Stomach smooth muscle (tissue), 2 donors: ENCODE measurements at regions not wholly inside any gene's neighbourhood (a gene's known extent, or its start where the extent isn't known, plus 50 kb on each side); places are given as distances from the start of the nearest gene placed in this dataset.

Experiments used
- H3K27ac ChIP-seq: one replicate; pipeline ENCODE4 v1.7.0; 2013; ENCODE audit warnings: mild to moderate bottlenecking, low read length, inconsistent platforms
- H3K27me3 ChIP-seq, 2 donors: one replicate each; pipeline ENCODE4 v1.7.0; 2013; ENCODE audit warnings: low read length in 2 of 2; ENCODE audit not compliant: insufficient read depth in 2 of 2, control insufficient read depth in 1 of 2
- H3K36me3 ChIP-seq, 2 donors: one replicate each; pipeline ENCODE4 v1.7.0; 2013; ENCODE audit warnings: low read length in 2 of 2; ENCODE audit not compliant: control insufficient read depth in 2 of 2, insufficient read depth in 2 of 2
- H3K4me1 ChIP-seq: one replicate; pipeline ENCODE4 v1.7.0; 2013; ENCODE audit warnings: low read length; ENCODE audit not compliant: control insufficient read depth, insufficient read depth
- H3K4me3 ChIP-seq, 2 donors: one replicate each; pipeline ENCODE4 v1.7.0; 2013; ENCODE audit warnings: low read length in 2 of 2
- H3K9ac ChIP-seq, 2 donors: one replicate each; pipeline ENCODE4 v1.7.0; 2013; ENCODE audit warnings: low read length in 2 of 2, mild to moderate bottlenecking in 1 of 2
- H3K9me3 ChIP-seq, 2 donors: one replicate each; pipeline ENCODE4 v1.7.0; 2013; ENCODE audit warnings: low read length in 2 of 2; ENCODE audit not compliant: control insufficient read depth in 2 of 2
- donor health status: healthy.
- donor health status: Pancreatic carcinoma.

DNA sequence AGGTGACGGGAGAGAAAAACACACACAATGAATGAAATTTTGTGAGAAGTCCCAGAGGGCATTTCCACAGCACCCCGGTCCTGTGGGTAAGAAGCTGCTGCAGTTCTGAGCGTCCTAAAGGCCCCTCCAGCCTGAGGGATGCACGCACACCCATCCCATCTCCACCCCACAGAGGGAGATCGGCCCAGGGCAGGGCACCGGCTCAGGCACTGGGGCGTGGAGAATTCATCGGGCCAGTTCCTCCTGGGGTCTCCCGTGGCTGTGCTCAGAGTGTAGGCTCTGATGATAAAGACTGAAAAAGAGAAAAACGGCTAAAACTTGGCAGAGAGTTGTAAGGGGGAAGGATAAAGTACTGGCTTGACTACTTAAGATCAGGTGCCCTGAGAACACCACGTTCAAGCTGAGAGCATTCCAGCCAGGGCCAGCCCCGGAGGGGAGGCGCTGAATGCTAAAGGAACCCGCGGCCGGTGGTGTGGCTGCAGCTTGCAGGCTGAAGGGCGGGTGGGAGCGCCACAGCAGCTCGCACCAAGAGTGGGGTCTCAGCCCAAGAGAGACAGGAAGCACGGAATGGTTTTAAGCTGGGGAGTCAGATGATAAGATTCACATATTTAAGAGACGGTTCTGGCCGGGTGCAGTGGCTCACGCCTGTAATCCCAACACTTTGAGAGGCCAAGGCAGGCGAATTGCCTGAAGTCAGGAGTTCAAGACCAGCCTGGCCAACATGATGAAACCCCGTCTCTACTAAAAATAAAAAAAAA is 121.9 kb upstream of the SPACA7 start:
- no peak overlapping the region for H3K27ac ChIP-seq
- no peak overlapping the region for H3K4me3 ChIP-seq
- H3K9ac ChIP-seq: no peak overlapping the region
- H3K9me3 ChIP-seq: peaks cover 0 to 3% of the 10 kb centered on the region in 2 donors
- peaks cover 2 to 12% of the 10 kb centered on the region in 2 donors for H3K27me3 ChIP-seq
- H3K36me3 ChIP-seq: no peaks in the 10 kb centered on the region
- H3K4me1 ChIP-seq: no peaks in the 10 kb centered on the region

DNA sequence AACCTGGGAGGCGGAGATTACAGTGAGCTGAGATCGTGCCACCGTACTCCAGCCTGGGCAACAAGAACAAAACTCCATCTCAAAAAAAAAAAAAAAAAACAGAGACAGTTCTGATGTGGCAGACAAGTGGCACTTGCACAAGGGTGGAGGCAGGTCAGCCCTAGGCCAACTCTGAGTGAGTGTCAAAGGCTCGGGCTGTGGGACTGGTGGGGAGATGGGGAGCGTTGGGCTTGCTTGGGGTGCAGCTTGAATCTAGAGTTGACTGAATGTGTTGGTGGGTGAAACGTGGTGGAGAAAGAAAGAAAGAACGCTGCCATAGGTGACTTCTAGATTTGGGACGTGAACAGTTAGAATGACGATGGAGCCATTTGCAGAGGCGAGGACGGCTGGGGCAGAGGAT is 121.3 kb upstream of the SPACA7 start:
- H3K36me3 ChIP-seq: no peaks in the 10 kb centered on the region

DNA sequence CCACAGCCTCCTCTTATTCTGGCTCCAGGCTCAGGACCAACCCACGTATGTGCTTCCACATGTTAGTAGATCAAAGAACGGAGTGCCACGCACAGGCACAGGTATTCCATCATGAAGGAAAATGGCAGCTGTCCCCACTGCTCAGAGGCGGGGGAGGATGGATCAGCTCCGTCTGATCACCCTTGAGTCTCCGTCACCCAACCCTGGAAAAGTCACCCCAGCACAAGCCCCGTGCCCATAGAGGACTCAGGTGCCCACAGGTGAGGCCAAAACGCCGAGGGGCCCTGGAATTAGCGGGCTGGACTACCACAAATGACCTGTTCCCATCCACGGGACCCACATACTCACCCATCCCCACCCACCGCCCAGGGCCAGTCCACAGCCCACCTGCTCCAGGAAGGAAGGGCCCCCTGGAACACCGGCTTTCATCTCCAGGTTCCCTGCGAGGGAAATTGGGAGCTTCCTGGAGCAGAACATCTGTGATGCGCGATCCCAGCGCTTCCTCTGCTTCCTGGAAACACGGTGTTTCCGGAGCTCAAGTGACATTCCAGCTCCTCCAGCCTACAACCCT is 120.5 kb upstream of the SPACA7 start:
- H3K27ac ChIP-seq: no peak overlapping the region
- H3K4me1 ChIP-seq: no peaks in the 10 kb centered on the region
- H3K4me3 ChIP-seq: no peak overlapping the region
- H3K27me3 ChIP-seq: peaks cover 2 to 3% of the 10 kb centered on the region in 2 donors
- H3K36me3 ChIP-seq: no peaks in the 10 kb centered on the region
- H3K9me3 ChIP-seq: peaks cover 0 to 3% of the 10 kb centered on the region in 2 donors
- H3K9ac ChIP-seq: no peak overlapping the region

More for the DNA sequence above, 121.3 kb upstream of the SPACA7 start:
- Histone ChIP-seq H3K9ac (no peak overlapping the region), H3K4me3 (no peak overlapping the region), H3K27me3 (peaks cover 2 to 8% of the 10 kb centered on the region in 2 donors), H3K9me3 (peaks cover 0 to 3% of the 10 kb centered on the region in 2 donors), H3K27ac (no peak overlapping the region), H3K4me1 (no peaks in the 10 kb centered on the region)

DNA sequence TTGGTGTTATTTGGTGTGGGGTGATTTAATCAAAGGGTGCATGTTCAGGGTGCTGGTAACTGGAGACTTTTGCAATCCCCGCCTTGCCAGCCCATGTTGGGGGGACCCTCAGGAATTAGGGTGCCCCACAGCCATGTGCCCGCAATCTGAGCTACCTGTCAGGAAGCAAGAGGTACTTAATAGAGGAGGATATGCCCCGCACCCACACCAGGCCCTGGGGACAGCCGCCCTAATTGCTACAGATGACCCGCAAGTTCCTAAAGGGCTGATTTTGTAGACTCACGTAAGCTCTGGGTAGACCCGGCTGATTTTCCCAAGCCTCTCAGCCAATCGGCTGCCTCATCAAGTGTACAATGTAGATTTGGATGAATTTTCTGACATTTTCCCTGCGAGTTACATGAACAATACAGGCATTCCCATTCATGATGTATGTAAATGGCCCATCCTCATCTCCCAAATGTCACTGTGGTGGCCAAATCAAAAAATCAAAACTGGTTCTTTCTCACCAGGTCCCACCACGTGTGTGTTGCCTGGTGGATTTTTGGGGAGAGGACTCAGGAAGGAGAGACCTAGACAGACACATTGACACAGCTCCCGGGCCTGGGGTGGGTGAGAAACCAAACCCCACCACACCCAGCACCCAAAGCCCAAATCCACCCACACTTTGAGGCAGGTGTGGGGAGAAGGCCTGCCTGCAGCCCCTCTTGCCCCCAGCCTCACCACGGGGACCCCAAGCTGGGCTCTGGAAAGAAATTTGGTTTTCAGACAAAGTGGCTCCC is 119.2 kb upstream of the SPACA7 start:
- H3K9me3 ChIP-seq: peaks cover 0 to 3% of the 10 kb centered on the region in 2 donors
- no peaks in the 10 kb centered on the region for H3K36me3 ChIP-seq
- no peak overlapping the region for H3K27ac ChIP-seq
- H3K4me1 ChIP-seq: no peaks in the 10 kb centered on the region
- no peak overlapping the region for H3K9ac ChIP-seq
- H3K4me3 ChIP-seq: no peak overlapping the region
- no peaks in the 10 kb centered on the region for H3K27me3 ChIP-seq

DNA sequence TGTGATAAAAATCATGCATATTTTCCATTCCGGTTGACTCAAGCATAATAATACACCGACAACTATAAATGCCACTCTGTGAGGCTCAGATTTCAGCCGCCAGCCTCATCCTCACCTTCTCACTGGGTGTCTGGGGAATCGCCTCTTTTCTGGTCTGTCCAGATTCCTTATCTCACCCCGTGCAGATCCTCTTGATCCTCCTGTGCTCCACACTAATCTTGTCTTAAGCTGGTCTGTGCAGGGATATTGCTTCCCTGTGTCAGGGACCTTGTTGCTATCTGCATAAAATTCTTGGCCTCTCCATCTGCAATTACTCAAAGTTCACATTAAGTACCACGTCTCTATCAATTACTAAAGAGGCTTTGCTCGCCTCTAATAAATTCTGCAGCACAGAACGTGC is 116.6 kb upstream of the SPACA7 start:
- Histone ChIP-seq H3K9me3 (peaks cover 0 to 3% of the 10 kb centered on the region in 2 donors), H3K4me1 (no peaks in the 10 kb centered on the region), H3K27ac (no peak overlapping the region), H3K9ac (no peak overlapping the region), H3K4me3 (no peak overlapping the region), H3K36me3 (no peaks in the 10 kb centered on the region), H3K27me3 (no peaks in the 10 kb centered on the region)

DNA sequence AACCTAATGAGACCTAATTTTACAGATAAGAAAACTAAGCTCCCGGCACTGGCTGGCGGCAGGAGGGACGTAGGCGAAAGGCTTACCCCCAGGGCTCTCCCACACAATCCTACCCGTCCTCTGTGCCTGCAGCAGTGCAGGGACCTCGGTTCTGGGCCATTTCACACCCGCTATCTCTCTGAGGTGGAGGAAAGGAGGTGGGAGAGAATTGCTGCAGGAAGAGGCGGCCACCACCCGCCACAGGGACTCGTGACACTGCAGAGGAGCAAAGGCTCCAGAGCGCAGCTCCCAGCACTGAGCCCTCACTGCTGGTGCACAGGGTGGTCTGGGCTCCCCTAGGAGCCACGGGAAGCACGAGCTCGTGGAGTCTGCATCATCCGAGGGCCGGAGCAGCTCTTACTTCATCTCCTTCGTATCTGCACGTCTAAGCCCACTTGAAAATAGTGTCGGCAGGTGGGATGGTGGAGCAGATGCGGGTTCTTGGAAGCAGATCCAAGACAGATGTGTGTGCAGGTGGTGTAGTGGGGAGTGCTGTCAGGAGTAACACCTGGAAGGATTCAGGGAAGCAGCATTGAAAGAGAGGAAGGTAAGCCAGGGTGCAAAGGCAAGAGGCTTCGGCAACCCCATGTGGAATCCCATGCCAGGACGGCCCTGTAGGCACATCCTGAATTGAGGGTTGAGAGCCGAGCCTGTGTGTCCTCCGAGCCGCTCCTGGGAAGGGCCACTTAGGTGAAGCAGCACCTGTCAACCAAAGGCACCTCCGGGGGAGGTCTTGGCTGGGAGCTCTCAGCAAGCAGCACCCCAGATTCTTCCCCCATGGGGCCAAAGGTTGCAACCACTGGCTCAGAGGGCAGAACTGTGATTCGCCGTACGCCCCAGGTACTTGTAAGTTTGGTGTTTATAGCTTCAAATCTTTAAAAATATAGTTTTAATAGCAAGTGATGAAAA is 115.8 kb upstream of the SPACA7 start:
- H3K27me3 ChIP-seq: no peaks in the 10 kb centered on the region
- no peak overlapping the region for H3K4me3 ChIP-seq
- H3K9me3 ChIP-seq: peaks cover 0 to 3% of the 10 kb centered on the region in 2 donors
- H3K36me3 ChIP-seq: no peaks in the 10 kb centered on the region
- H3K27ac ChIP-seq: no peak overlapping the region
- H3K9ac ChIP-seq: no peak overlapping the region
- H3K4me1 ChIP-seq: no peaks in the 10 kb centered on the region

DNA sequence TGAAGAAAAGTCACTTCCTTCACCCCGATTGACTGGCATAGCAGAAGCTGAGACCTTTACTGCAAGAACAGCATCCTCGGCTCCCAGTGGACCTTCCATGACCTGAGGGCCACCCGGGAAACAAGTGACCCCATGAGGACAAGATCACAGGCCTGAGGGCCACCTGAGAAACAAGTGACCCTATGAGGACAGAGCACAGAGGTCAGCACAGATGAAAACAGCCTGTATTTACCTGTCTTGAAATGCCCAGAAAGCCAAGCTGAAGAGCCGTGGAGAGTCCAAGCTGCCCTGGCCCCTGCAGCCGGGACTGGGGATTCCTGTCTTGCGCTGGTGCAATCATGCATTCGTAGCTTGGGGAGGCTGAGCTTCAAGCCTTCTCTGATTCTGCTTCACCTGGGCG is 114.2 kb upstream of the SPACA7 start:
- no peaks in the 10 kb centered on the region for H3K9me3 ChIP-seq
- no peak overlapping the region for H3K9ac ChIP-seq
- no peaks in the 10 kb centered on the region for H3K36me3 ChIP-seq
- H3K4me3 ChIP-seq: no peak overlapping the region
- H3K27me3 ChIP-seq: no peaks in the 10 kb centered on the region
- H3K4me1 ChIP-seq: no peaks in the 10 kb centered on the region
- no peak overlapping the region for H3K27ac ChIP-seq

DNA sequence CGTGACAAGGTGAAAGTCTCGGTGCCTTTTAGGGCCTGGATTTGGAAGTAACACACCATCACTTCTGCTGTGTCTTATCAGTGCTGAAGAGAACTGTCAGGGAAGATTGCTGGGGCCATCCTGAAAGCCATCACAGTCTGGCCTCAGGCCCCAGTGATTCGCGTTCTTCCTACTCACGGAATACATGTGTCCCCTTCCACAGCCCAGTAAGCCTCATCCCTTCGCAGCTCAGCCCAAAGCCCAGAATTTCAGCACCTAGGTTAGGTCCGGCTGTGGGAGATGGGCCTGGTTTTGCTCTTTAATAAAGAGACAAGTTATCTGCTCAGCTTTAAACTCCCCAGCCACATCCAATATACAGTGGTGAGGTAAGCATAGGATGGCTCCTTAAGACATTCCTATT is 113.0 kb upstream of the SPACA7 start:
- Histone ChIP-seq H3K9me3 (no peaks in the 10 kb centered on the region), H3K9ac (no peak overlapping the region), H3K27me3 (no peaks in the 10 kb centered on the region), H3K4me1 (no peaks in the 10 kb centered on the region), H3K36me3 (no peaks in the 10 kb centered on the region), H3K4me3 (no peak overlapping the region), H3K27ac (no peak overlapping the region)

DNA sequence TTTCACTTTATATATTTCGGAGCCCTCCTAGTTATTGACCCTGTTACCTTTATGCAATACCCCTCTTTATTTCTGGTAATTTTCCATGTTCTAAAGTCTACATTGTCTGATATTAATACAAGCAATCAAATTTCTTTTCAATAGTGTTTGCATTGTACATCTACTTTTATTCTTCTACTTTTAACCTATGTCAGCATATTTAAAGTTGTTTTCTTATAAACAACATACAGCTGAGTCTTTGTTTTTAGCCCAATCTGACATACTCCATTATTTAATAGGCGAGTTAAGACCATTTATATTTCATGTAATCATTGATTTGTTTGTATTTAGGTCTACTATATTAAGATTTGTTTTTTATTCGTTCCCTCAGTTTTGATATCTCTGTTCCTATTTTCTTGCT is 108.5 kb upstream of the SPACA7 start:
- no peak overlapping the region for H3K4me3 ChIP-seq
- no peaks in the 10 kb centered on the region for H3K9me3 ChIP-seq
- H3K36me3 ChIP-seq: no peaks in the 10 kb centered on the region
- no peak overlapping the region for H3K27ac ChIP-seq
- H3K27me3 ChIP-seq: peaks cover 5 to 6% of the 10 kb centered on the region in 2 donors
- H3K4me1 ChIP-seq: no peaks in the 10 kb centered on the region
- no peak overlapping the region for H3K9ac ChIP-seq

DNA sequence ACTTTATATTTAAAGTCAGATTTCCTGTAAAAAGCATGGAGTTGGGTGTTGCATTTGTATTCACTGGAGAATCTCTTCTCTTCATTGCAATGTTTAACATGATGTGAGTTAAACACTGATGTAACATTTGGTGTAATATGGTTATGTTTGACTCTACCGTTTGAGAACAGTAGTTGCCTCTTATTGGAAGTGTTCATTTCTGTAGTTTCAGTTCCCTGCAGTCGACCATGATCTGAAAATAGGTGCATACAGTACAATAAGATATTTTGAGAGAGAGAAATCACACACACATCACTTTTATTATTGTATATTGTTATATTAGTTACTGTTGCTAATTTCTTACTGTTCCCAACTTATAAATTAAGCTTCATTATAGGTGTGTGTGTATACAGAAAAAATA is 105.2 kb upstream of the SPACA7 start:
- Histone ChIP-seq H3K9me3 (no peaks in the 10 kb centered on the region), H3K4me1 (no peaks in the 10 kb centered on the region), H3K4me3 (no peak overlapping the region), H3K27me3 (peaks cover 8 to 10% of the 10 kb centered on the region in 2 donors), H3K36me3 (no peaks in the 10 kb centered on the region), H3K9ac (no peak overlapping the region), H3K27ac (no peak overlapping the region)
